ENCODE measurements at regions not wholly inside any gene's neighbourhood (a gene's known extent, or its start where the extent isn't known, plus 50 kb on each side); places are given as distances from the start of the nearest gene placed in this dataset.
"Not testable (repeated sequence)": the region's sequence is repeated elsewhere in the genome, so short reads cannot be mapped to it uniquely, and the experiment has no call there.

GRCh38 chr6:167408235-167408869, 83.5 kb downstream of the TTLL2 start:
- DNase-seq (ENCODE audit: low spot score) = no peak

DNA sequence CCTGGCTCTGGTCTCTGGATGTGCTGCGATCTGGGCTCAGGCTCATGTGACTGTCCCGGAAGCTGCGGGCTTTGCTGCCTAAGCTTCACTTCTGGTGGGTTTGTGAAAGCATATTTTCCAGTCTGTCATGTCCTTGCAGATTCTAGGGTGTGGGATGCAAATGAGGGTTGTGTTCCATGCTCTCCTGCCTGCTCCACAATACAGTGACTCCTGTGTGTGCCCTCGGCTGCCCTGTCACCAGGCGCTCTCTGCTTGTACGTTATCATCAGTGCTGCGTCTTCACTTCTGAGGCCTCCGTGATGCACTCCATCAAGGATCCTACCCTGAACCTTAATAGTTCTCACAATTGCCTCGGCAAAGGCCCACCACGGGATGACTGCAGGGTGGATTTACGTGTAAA, 84.2 kb downstream of the TTLL2 start:
- no peak for DNase-seq (ENCODE audit: low spot score)

DNA sequence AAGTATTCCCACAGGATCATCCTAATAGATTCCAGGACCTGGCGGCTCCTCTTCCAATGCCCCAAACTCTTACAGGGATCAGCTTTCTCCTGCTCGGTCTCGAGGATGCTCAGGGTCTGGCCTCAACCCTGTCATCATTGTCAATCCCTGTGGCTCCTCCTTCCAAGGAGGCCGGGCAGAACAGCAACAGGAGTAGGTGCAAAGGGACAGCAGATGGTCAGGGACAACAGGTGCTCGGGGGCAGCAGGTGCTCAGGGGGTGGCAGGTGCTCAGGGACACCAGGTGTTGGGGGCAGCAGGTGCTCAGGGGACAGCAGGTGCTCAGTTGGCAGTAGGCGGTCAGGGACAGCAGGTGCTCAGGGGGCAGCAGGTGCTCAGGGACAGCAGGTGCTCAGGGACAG, 84.8 kb downstream of the TTLL2 start:
- DNase-seq (ENCODE audit: low spot score) = no peak

- no peak for DNase-seq (ENCODE audit: low spot score)
Measured at GRCh38 chr6:167410462-167410861, 85.6 kb downstream of the TTLL2 start.

DNA sequence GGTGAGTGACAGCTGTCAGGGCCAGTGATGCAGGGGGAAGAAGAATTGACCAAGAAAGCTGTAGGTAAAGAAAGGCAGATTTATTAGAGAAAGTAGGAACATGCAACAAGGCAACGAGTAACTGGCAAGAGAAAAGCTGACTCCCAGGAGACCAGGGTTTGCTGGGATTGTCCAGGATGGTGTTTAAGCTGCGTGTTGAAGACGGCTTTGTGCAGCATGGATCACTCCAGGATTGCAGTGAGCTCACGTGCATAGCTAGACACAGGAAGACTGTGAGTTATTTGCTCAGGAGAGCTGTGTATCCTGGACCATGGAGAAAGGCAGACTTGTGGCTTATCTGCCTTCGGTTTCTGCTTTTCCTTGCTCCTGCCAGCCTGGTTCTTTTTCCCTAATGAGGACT, 87.6 kb downstream of the TTLL2 start:
- no peak for DNase-seq (ENCODE audit: low spot score)

DNA sequence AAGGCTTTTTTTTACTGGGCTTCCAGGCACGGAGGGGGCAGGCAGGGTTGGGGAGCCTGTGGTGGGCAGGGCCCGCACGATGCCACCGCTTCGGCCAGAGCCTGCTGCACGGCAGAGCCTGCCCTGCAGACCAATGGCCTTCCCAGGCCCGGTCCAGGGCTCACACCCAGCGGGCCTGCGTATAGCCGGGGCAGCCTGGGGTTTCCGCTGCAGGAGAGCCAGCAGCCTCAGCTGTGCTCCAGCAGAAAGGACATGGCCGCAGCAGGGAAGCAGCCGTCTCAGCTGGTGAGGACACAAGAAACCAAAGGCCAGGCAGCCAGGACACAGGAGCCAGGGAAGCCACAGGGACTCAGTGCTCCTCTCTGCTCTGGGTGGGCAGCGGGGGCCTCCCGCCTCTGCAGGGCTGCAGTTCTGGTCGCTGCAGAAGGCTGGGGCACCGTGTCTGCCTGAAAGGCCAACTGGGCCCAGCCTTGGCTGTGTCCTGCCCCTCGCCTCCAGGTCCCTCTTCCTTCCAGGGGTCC, 90.6 kb downstream of the TTLL2 start:
- DNase-seq (ENCODE audit: low spot score) = no peak

DNA sequence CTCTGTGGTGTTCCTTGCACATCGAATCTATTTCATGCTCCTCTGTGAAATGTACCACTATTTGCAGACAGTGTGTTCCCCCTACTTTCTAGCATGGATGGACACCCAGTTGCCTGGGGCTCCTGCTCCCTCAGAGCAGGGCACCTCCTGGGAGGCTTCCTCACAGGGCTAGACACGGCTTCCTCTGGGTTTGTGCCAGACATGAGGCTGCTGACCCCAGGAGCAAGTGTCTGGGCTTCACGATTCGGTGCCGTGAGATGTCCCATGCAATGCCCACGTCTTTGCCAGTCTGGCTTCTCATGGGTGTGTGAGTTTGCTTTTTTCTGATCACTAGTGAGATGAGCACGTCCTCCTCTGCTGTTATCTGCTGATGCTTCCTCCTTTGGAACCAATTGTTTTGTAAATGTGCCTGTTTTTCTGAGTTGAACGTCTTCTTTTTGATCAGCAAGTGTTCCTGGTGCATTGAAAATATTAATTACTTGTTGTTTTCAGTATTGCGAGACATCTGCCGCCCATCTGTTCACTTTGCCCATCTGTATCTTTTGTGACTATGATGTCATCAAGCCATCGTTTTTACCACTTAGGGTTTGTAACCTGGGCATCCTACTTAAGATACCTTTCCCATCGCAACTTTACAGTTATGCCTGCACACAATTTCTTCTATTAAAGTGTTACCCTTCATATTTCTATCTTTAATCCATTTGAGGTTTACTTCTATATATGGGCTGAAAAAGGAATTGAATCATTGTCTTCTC, 92.0 kb downstream of the TTLL2 start:
- DNase-seq (ENCODE audit: low spot score) = no peak

GRCh38 chr6:167420177-167420576, 95.3 kb downstream of the TTLL2 start:
- no peak for DNase-seq (ENCODE audit: low spot score)

GRCh38 chr6:167420858-167421766, 96.2 kb downstream of the TTLL2 start:
- DNase-seq (ENCODE audit: low spot score) = no peak

DNA sequence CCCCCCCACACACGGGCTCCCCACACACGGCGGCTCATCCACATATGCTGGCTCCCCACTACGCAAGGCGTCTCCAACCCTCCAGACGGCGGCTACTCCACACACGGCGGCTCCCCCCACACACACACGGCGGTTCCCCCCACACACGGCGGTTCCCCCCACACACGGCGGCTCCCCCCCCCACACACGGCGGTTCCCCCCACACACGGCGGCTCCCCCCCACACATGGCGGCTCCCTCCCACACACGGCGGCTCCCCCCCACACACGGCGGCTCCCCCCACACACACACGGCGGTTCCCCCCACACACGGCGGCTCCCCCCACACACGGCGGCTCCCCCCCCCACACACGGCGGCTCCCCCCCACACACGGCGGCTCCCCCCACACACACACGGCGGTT, 97.1 kb downstream of the TTLL2 start:
- not testable (repeated sequence) for DNase-seq (ENCODE audit: low spot score)

- DNase-seq (ENCODE audit: low spot score) = no peak
Measured at GRCh38 chr6:167422934-167423333, 98.0 kb downstream of the TTLL2 start.

DNA sequence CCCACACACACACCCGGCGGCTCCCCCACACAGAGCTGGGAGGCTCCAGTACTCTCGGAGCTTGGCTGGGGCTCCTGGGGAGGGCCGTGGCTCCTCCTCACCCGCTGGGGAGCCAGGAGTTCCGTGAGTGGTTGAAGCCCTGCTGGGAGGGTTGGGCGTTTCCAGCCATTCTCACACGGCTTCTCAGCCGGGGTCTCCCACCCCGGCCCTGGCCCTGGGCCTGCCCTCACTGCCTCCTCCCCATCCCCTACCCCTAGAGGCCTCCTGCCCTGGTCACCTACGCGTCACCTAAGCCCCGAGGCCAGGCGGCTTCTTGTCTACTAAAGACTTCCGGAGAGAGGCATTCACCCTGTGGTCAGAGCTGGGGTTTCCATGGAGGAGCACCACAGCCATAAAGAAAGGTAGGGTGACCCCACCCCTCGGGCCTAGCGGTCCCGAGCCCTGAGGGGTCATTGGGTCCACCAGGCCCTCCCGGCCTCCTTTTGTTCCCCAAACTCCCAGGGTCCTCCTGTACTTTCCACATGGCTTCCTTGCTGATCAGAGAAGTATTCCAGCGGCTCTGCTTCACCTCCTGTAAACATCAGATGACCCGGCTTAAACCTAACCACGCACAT, 99.3 kb downstream of the TTLL2 start:
- no peak for DNase-seq (ENCODE audit: low spot score)

- DNase-seq (ENCODE audit: low spot score) = no peak
Measured at GRCh38 chr6:167424700-167425099, 99.8 kb downstream of the TTLL2 start.

GRCh38 chr6:167426084-167426483, 101.2 kb downstream of the TTLL2 start:
- DNase-seq (ENCODE audit: low spot score) = no peak

- no peak for DNase-seq (ENCODE audit: low spot score)
Measured at GRCh38 chr6:167426651-167427050, 101.8 kb downstream of the TTLL2 start.

DNA sequence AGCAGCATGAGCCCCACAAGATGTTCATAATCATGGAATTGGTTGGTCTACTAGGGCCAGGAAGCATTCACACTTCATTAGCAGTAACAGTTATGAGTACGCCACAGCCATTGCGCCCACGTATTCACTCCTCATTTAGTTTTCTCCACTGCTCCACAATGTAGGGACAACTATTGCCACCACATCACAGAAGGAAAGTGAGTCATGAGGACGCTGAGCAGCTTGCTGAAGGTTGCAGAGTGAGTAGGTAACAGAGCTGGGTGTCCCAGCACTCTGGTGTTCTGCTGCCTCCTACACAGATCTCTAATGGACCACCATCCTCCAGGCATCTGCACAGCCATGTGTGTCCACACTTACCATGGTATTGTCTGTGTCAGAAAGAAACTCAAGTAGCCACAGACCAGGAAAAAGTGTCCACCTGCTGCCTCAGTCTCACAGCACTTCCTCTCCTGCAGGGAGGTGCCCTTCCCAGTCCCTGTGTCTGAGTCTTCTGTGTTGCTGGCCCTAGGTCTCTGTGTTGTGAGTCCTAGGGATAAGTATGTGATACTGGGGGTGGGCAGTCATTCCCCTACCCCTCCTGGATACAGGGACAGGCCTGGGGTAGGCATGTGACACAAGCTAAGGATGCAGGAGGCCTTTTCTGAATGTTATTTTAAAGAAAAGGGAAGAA, 103.9 kb downstream of the TTLL2 start:
- no peak for DNase-seq (ENCODE audit: low spot score)

GRCh38 chr6:167429353-167429752, 104.5 kb downstream of the TTLL2 start:
- no peak for DNase-seq (ENCODE audit: low spot score)

DNA sequence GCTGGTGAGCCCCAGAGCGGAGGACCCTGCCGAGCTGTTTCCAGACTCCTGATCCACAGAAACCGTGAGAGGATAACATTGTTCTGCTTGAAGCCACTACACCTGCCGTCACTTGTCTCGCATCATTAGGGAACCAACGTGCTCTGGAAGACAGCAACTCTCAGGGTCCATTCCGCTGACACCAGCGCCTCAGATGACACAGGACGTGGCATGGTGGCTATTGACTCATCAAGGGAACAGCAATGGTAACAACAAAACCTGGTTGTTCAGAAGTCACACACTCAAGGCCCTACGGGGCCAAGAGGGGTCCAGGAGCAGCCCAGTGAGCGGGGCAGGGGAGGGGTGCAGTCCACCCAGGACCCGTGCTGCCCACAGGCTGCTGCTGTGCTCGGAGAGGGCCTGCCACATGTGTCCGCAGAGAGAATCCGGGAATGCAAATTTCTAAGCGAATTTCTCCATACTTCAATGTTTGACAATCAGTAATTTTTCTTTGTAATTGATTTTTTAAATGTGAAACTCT, 110.4 kb downstream of the TTLL2 start:
- DNase-seq (ENCODE audit: low spot score) = no peak

DNA sequence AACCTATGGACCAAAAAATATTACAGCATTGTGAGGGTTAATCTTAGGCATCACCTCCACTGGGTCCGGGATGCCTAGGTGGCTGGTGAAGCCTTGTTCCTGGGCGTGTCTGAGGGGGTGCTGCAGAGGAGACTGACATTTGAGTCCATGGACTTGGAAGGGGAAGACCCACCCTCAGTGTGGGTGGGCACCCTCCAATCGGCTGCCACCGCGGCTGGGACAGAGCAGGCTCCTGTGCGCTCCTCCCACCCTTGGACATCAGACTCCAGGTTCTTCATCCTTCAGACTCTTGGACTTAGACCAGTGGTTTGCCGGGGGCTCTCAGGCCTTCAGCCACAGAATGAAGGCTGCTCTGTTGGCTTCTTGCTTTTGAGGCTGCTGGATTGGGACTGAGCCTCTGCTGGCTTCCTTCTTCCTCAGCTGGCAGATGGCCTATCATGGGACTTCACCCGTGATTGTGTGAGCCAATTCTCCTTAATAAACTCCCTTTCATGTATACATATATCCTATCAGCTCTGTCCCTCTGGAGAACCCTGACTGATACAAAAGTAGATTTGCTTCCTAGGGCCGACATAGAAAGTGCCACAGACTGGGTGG, 113.1 kb downstream of the TTLL2 start:
- no peak for DNase-seq (ENCODE audit: low spot score)

GRCh38 chr6:167441715-167442206, 116.9 kb downstream of the TTLL2 start:
- no peak for DNase-seq (ENCODE audit: low spot score)

GRCh38 chr6:167442245-167442644, 117.4 kb downstream of the TTLL2 start:
- no peak for DNase-seq (ENCODE audit: low spot score)
